ES-I3 (cell line): ENCODE measurements at regions not wholly inside any gene's neighbourhood (a gene's known extent, or its start where the extent isn't known, plus 50 kb on each side); places are given as distances from the start of the nearest gene placed in this dataset.

Source experiments
- H3K36me3 ChIP-seq: 2 replicates; pipeline ENCODE4 v1.6.1; 2013; ENCODE audit warnings: mild to moderate bottlenecking, low read length, control low read depth, moderate library complexity; ENCODE audit not compliant: insufficient read depth
- H3K4me1 ChIP-seq: 2 replicates; pipeline ENCODE4 v1.6.1; 2013; ENCODE audit warnings: mild to moderate bottlenecking, control low read depth, low read length; ENCODE audit not compliant: insufficient read depth
- H3K9ac ChIP-seq: 2 replicates; pipeline ENCODE4 v1.6.1; 2013; ENCODE audit warnings: low read depth, mild to moderate bottlenecking, low read length, moderate library complexity
- H3K9me3 ChIP-seq: 2 replicates; pipeline ENCODE4 v1.6.1; 2013; ENCODE audit warnings: mild to moderate bottlenecking, low read length, moderate library complexity; ENCODE audit not compliant: control insufficient read depth, insufficient read depth

DNA sequence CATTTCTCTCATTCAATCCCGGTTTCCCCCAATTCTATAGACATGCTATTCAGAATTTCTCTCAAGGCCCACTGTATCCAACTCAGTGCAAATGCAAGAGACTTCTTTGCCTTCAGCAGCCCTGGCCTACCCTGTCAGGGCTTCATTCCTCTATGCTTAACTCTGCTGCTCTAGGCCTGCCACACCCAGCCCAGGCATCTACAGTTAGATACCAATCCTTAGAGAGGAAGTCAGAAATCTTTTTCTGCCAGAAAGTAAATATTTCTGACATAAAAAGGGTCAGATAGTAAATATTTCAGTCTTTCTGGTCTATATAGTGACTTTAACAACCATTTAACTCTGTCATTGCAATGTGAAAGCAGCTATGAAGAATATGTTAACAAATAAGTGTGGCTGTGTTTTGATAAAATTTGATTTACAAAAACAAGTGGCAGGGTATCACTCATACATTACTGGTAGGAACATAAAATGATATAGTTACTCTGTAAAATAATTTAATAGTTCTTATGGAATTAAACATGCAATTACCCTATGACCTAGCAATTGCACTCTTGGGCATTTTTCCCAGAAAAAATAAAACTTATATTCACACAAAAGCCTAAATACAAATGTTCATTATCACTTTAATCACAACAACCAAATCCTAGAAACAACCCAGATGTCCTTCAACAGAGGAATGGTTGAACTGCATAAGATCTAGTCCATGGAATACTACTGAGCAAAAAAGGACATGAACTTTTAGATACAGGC, 942.0 kb downstream of the SQOR start:
- Histone ChIP-seq H3K9me3 (no peaks in the 10 kb centered on the region), H3K36me3 (no peaks in the 10 kb centered on the region), H3K4me1 (no peaks in the 10 kb centered on the region), H3K9ac (no peak overlapping the region)

DNA sequence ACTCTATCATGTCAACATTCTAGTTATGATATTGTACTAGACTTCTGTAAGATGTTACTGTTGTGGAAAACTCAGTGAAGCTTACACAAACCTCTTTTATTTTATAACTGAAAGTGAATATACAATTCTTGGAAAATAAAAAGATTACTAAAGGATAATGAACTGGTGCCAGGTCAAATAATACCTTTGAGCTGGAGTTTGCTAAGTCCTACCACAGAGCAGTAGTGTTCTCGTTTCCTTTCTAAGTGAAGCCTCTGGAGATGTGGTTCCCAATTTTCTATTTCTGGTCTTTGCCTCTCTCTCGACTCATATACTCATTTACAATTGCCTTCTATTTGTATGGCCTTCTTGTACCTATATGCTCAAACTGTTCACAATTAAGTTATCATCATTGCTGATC, 942.9 kb downstream of the SQOR start:
- no peaks in the 10 kb centered on the region for H3K4me1 ChIP-seq

DNA sequence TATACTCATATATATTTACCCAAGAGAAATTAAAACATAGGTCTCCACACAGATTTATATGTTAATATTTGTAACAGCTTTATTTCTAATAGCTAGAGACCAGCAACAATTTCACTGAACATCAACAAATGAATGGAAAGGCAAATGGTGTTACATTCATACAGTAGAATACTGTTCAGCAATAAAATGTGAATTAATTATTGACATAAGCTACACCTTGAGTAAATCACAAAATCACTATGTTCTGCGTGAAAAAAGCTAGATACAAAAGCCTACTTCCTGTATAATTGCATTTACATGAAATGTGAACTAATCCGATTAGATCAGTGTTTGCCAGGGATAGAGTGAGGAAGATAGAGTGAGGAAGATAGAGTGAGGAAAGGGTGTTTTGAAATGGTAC, 945.7 kb downstream of the SQOR start:
- Histone ChIP-seq H3K9ac (no peak overlapping the region), H3K9me3 (no peaks in the 10 kb centered on the region), H3K36me3 (no peaks in the 10 kb centered on the region), H3K4me1 (no peaks in the 10 kb centered on the region)

More for the DNA sequence above, 942.9 kb downstream of the SQOR start:
- no peaks in the 10 kb centered on the region for H3K9me3 ChIP-seq
- H3K9ac ChIP-seq: no peak overlapping the region
- no peaks in the 10 kb centered on the region for H3K36me3 ChIP-seq

DNA sequence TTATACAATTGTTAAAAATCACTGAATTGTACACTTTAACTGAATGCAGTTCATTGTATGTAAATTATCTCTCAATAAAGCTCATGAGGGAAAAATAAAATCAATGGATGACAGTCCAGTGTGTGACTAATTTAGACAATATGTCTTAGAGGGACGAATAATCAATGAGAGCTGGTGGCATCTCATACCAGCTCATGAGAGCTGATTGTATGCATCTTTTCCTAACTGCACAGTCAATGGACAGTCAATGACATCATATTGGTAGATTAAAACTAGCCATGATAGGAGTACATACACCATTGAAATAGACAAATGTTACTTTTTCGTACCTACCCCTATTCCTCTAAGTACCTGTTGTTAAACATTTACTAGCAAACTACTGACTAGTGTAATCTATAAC, 946.1 kb downstream of the SQOR start:
- no peaks in the 10 kb centered on the region for H3K4me1 ChIP-seq
- no peaks in the 10 kb centered on the region for H3K36me3 ChIP-seq
- H3K9ac ChIP-seq: no peak overlapping the region
- H3K9me3 ChIP-seq: no peaks in the 10 kb centered on the region

DNA sequence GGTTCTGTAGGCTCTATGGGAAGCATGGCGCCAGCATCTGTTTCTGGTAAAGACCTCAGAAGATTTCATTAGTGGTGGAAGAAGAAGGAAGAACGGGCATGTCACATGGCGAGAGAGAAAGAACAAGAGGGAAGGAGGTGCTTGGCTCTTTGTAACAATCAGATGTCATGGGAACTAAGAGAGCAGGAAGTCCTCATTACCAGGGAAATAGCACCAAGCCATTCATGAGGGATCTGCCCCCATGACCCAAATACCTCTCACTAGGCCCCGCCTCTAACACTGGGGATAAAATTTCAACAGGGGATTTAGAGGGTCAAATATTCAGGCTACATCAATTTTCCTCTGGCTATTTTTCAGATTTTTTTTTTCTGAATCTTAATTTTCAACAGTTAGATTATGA, 954.3 kb downstream of the SQOR start:
- Histone ChIP-seq H3K9me3 (no peaks in the 10 kb centered on the region), H3K9ac (no peak overlapping the region), H3K36me3 (no peaks in the 10 kb centered on the region), H3K4me1 (peaks cover 3% of the 10 kb centered on the region; the same call in 1 of the 2 replicates)

DNA sequence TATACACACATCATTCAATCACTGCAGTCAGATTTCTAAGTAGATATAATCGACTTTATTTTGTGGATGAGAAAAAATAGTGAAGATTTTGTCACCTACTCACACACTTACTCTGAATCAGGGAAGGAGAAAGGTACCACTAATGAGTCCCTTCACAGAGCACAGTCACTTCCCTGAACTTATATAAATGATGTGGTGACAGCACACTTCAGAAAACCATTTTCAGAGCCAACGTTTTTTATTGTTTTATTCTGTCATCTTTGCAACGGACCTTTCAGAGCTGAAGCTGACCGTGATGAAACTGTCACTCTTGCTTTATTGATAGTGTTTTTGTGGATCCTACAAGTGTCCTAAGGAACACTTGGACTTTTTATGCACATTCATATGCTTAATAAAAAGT, 956.6 kb downstream of the SQOR start:
- Histone ChIP-seq H3K36me3 (no peaks in the 10 kb centered on the region), H3K4me1 (peaks cover 3% of the 10 kb centered on the region; the same call in 1 of the 2 replicates), H3K9ac (no peak overlapping the region), H3K9me3 (no peaks in the 10 kb centered on the region)

DNA sequence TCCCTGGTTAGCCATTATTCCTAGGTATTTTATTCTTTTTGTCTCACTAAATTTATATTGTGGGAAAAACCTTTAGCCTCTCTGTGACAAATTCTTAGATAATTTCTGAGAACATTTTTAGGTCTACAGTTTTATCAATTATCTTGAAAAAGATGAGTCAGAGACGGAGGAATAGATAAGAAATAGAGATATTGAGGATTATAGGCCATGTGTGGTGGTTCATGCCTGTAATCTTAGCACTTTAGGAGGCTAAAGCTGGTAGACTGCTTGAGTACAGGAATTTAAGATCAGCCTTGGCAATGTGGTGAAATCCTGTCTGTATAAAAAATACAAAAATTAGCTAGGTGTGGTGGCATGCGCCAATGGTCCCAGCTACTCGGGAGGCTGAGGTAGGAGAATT, 960.2 kb downstream of the SQOR start:
- Histone ChIP-seq H3K4me1 (no peaks in the 10 kb centered on the region), H3K9ac (no peak overlapping the region), H3K36me3 (no peaks in the 10 kb centered on the region), H3K9me3 (no peaks in the 10 kb centered on the region)

DNA sequence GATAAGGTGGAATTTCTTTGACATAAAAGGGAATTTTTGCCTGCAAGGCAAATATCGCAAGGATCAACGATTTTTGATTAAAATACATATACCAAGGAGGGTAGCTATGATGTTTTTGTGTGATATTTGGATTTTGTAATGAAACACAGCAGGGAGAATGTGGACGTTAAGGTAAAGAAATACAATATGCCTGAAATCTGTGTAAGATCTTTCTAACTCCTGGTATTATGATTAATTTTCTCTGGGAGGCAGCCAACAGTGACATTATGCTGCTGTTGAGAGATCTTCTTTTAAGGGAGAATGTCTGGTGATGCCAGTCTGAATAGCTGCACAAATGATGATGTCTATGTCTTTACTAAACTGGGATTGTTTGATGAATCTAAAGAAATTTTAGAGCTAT, 972.2 kb downstream of the SQOR start:
- H3K9ac ChIP-seq: no peak overlapping the region
- no peaks in the 10 kb centered on the region for H3K4me1 ChIP-seq
- no peaks in the 10 kb centered on the region for H3K9me3 ChIP-seq
- no peaks in the 10 kb centered on the region for H3K36me3 ChIP-seq

DNA sequence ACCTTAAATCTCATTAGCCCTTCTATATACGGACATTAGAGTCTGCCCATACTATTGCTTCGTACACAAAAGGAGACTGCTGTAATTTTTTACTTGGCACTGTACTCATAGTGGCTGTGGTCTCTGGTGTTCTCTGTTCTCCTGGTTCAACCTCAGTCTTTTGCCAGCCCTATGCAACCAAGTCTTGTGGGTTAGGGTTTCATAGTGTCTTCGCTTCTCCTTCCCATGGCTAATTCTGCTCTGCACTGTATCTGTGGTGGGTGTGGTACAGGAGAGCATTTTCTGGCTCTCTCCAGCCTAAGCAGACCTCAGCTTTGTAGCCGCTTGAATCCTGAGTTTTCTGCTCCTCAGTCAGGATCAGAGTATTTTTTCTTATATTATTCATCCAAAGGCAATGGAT, 981.2 kb downstream of the SQOR start:
- no peak overlapping the region for H3K9ac ChIP-seq
- H3K4me1 ChIP-seq: no peaks in the 10 kb centered on the region
- H3K9me3 ChIP-seq: no peaks in the 10 kb centered on the region
- H3K36me3 ChIP-seq: no peaks in the 10 kb centered on the region

DNA sequence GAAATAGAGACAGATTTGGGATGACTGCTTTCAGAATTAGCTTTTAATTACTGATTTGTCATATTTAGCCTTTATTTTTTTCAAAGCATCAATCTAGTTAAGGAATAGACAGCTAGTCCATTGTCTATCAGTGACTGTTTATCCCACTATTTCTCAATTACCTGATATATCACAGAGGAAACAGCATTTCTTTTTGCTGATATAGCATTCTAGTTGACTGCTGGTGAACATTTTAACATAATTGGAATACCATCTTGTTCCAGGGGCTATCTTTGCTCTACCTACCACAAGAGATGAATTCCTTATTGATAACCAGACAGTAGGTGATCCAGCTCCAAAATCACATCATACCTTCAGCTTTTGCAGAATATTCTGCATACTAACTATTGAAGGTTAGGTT, 982.7 kb downstream of the SQOR start:
- H3K4me1 ChIP-seq: no peaks in the 10 kb centered on the region
- no peaks in the 10 kb centered on the region for H3K9me3 ChIP-seq
- no peaks in the 10 kb centered on the region for H3K36me3 ChIP-seq
- H3K9ac ChIP-seq: no peak overlapping the region

DNA sequence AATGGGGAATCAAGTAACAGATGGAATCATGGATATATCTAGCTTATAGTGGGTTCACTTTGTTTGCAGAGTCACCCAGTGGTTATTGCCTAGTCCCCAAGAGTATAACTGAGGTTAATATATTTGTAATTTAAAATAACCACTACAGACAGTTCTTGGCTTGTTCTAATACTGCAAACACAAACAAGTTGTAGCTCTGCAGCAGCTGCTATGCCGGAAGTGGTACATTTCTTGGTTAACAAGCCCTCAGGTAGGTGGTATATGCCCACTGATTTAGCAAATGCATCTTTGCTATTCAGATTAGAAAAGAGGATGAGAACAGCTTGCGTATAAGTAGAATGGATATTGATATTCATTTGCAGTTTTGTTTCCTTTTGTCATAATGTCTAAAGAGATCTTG, 984.2 kb downstream of the SQOR start:
- no peak overlapping the region for H3K9ac ChIP-seq
- no peaks in the 10 kb centered on the region for H3K4me1 ChIP-seq
- H3K9me3 ChIP-seq: no peaks in the 10 kb centered on the region
- no peaks in the 10 kb centered on the region for H3K36me3 ChIP-seq

DNA sequence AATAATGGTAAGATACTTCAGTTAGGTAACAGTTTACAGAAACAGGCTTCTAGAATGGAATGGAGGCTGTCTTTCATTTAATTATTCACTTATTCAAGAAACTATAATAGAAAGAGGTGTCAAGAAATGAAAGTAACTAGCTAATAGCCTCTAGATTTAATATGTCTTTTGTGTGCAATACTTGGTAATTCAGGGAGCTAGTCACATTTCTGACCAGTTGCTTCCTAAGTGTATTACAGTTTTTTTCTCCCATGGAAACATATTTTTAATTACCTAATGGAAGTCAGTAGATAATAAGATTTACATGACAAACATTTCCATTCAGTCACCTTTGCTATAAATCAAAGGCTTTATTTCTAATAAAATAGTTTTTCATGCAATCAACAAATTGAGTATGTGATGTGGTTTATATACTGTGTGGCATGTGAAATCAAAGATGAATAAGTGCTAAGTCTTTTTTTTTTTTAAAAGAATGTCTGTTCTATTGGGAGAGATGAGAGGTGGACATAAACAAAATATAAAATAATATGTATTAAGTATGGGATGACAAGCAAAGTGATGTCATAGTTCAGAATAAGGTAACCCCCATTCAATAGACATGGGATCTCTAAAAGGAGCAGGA, 985.7 kb downstream of the SQOR start:
- no peak overlapping the region for H3K9ac ChIP-seq
- H3K36me3 ChIP-seq: no peaks in the 10 kb centered on the region
- H3K9me3 ChIP-seq: no peaks in the 10 kb centered on the region
- H3K4me1 ChIP-seq: no peaks in the 10 kb centered on the region

DNA sequence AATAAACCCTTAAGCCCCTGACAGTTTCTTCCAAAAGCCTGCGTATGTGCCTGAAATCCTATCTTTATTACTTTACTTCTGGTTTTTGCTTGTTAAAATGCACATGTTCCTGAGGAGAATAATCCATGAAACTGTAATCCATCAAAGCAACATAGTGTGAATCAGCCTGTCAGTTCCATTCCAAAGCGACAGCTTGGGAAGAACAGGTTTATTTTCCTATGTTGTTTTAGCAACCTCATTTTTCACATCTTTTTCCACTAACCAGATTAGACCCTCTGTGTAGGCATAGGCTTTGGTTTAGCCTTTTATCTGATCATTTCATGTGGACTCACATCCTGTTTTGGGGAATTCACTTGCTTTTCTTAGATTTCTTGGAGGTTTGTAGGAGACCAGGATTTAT, 988.0 kb downstream of the SQOR start:
- H3K36me3 ChIP-seq: no peaks in the 10 kb centered on the region
- H3K9ac ChIP-seq: no peak overlapping the region
- H3K4me1 ChIP-seq: no peaks in the 10 kb centered on the region
- peaks cover 6% of the 10 kb centered on the region for H3K9me3 ChIP-seq

DNA sequence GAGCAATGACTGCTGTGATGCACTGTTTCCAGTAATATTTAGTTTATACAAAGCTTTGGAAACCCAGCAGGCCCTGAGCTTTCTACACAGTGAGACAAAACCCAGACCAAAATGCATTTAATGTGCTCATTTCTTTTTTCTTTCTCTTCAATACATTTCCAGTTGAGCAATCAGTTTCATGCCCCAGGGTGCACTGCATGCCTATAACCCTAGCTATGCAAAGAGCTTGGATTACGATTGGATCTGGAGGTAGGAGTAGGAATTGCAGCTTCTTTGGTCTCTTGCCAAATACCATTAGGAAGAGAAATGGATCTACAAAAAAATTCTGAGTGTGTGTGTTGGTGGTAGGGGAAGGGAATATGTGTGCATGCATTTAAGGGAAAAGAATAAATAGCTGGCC, 1001.4 kb downstream of the SQOR start:
- Histone ChIP-seq H3K4me1 (no peaks in the 10 kb centered on the region), H3K36me3 (no peaks in the 10 kb centered on the region)

More for the DNA sequence above, 1001.4 kb downstream of the SQOR start:
- Histone ChIP-seq H3K9ac (no peak overlapping the region), H3K9me3 (no peaks in the 10 kb centered on the region)
